K562 (cell line): ENCODE measurements at regions not wholly inside any gene's neighbourhood (a gene's known extent, or its start where the extent isn't known, plus 50 kb on each side); places are given as distances from the start of the nearest gene placed in this dataset.

Experiments
- CBFA2T3 ChIP-seq: fragments of 450-650 bp; IDR thresholded peaks from 2 replicates; pipeline ENCODE4 v1.6.1; 2017
- CHD2 ChIP-seq: IDR thresholded peaks from 2 replicates; pipeline ENCODE4 v1.6.1; 2011; ENCODE audit warnings: low read depth, low read length
- CTCF ChIP-seq, 3 experiments: IDR thresholded peaks in 2 of 3; conservative IDR thresholded peaks in 1 of 3; 2 replicates each; pipeline ENCODE4 v1.5.1; 2011 to 2012; ENCODE audit warnings: low read length in 3 of 3, mild to moderate bottlenecking in 3 of 3, control low read depth in 2 of 3, improper control_type of control experiment in 1 of 3, inconsistent platforms in 1 of 3, low read depth in 1 of 3, mixed read lengths in 1 of 3, moderate library complexity in 1 of 3; ENCODE audit not compliant: insufficient read depth in 2 of 3
- FOXA3 ChIP-seq, 2 experiments: fragments of 450-650 bp in 1 of 2; sonication (generic) in 1 of 2; formaldehyde crosslinking; IDR thresholded peaks in 1 of 2; conservative IDR thresholded peaks in 1 of 2; 2 replicates each; pipeline versions ENCODE4 v1.4.0 to v1.8.0; 2020 to 2022; ENCODE audit warnings: mild to moderate bottlenecking in 2 of 2, missing genetic modification reagents in 1 of 2
- HOMEZ ChIP-seq: fragments of 250-450 bp; sonication (Bioruptor Pico); IDR thresholded peaks from 2 replicates; pipeline ENCODE4 v1.4.0; 2020; ENCODE audit warnings: mild to moderate bottlenecking, moderate library complexity
- JUNB ChIP-seq: fragments of 450-650 bp; formaldehyde crosslinking; conservative IDR thresholded peaks from 2 replicates; pipeline ENCODE4 v1.4.0; 2020; ENCODE audit warnings: mild to moderate bottlenecking
- KDM5B ChIP-seq: fragments of 200-600 bp; sonication (generic); IDR thresholded peaks from 2 replicates; pipeline ENCODE4 v1.6.1; 2012; ENCODE audit warnings: low read depth, mild to moderate bottlenecking, moderate library complexity, low read length, control low read depth, inconsistent platforms; ENCODE audit not compliant: insufficient replicate concordance
- NFIC ChIP-seq: fragments of 450-650 bp; IDR thresholded peaks from 2 replicates; pipeline ENCODE4 v1.6.1; 2017; ENCODE audit warnings: mild to moderate bottlenecking, inconsistent platforms
- REST ChIP-seq, 2 experiments: fragments of 450-650 bp; formaldehyde crosslinking in 1 of 2; IDR thresholded peaks; 2 replicates each; pipeline versions ENCODE4 v1.4.0 to v1.6.1; 2014 to 2020; ENCODE audit warnings: mild to moderate bottlenecking in 2 of 2, borderline replicate concordance in 1 of 2, low read depth in 1 of 2
- SPI1 ChIP-seq: IDR thresholded peaks from 2 replicates; pipeline ENCODE4 v1.6.1; 2011; ENCODE audit warnings: low read depth, low read length, control low read depth, borderline replicate concordance
- ZBTB33 ChIP-seq: sonication (generic); formaldehyde crosslinking; IDR thresholded peaks from 2 replicates; pipeline ENCODE4 v1.8.1; 2023; ENCODE audit warnings: mild to moderate bottlenecking, missing genetic modification reagents
- ZNF133 ChIP-seq: fragments of 250-450 bp; sonication (Bioruptor Pico); IDR thresholded peaks from 2 replicates; pipeline ENCODE4 v1.4.0; 2020; ENCODE audit warnings: mild to moderate bottlenecking
- ZNF592 ChIP-seq: fragments of 450-650 bp; IDR thresholded peaks from 2 replicates; pipeline ENCODE4 v1.6.1; 2017; ENCODE audit warnings: antibody characterized with exemption, mild to moderate bottlenecking

GRCh38 chr2:102083393-102083703, 59.2 kb upstream of the IL1R1 start:
- TF ChIP-seq REST (IDR thresholded peaks at IDR 0.05; ENCODE audit: borderline replicate concordance) (no peak), REST (CRISPR knock-in tag; IDR thresholded peaks at IDR 0.05; ENCODE audit: low read depth) (no peak), NFIC (no peak), CTCF (IDR thresholded peaks at IDR 0.05 in 2 of 3, conservative IDR thresholded peaks at IDR 0.05 in 1 of 3; ENCODE audit: insufficient read depth in 2 of 3, low read depth in 1 of 3, low read length in 3 of 3) (no peak), SPI1 (no peak), HOMEZ (no peak), ZNF133 (CRISPR knock-in tag) (no peak), KDM5B (no peak), FOXA3 (CRISPR knock-in tag; conservative IDR thresholded peaks at IDR 0.05 in 1 of 2, IDR thresholded peaks at IDR 0.05 in 1 of 2) (no peak), CBFA2T3 (no peak), ZNF592 (no peak), JUNB (CRISPR knock-in tag) (no peak), ZBTB33 (no peak), CHD2 (no peak)
